GM23338 (cell line): ENCODE measurements at regions not wholly inside any gene's neighbourhood (a gene's known extent, or its start where the extent isn't known, plus 50 kb on each side); places are given as distances from the start of the nearest gene placed in this dataset.

Experiments
- EZH2 ChIP-seq: fragments of 200-600 bp; sonication (generic); IDR thresholded peaks from one replicate; pipeline ENCODE4 v1.8.0; 2017; ENCODE audit warnings: antibody characterized with exemption, mild to moderate bottlenecking, low read depth; ENCODE audit not compliant: unreplicated experiment
- POLR2AphosphoS5 ChIP-seq: IDR thresholded peaks from 2 replicates; pipeline ENCODE4 v1.6.1; 2016; ENCODE audit warnings: antibody characterized with exemption, low read depth
- ZNF114 ChIP-seq: fragments of 250-450 bp; sonication (Bioruptor Pico); IDR thresholded peaks from 2 replicates; pipeline ENCODE4 v1.5.0; 2020; ENCODE audit warnings: mild to moderate bottlenecking, moderate library complexity
- TF ChIP-seq, protein P1 (sequence below), 2 experiments: fragments of 200-600 bp in 1 of 2; sonication (generic) in 1 of 2; conservative IDR thresholded peaks; 2 replicates each; pipeline versions ENCODE4 v1.5.1 to v1.6.1; 2016 to 2017; ENCODE audit warnings: antibody characterized with exemption in 2 of 2, low read depth in 2 of 2, mild to moderate bottlenecking in 2 of 2, moderate library complexity in 1 of 2

DNA sequence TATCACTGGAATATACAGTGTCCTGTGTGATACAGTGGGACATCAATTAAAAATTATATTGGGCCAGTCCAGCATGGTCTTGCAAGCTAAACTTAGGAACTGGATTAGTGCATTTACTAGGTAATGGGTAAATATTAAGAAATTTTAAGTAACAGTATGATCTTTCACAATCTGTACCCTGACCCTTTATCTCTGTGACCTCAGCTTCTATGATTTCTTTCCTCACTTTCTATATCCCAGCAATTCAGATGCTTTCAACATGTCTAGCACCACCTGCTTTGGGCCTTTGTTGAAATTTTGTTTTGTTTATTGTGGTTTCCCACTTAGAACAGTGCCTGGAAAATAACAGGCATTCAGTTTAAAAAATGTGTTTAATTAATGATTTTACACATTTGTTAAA lies 2295.4 kb downstream of the ARAP2 start:
- TF ChIP-seq, protein P1, sequence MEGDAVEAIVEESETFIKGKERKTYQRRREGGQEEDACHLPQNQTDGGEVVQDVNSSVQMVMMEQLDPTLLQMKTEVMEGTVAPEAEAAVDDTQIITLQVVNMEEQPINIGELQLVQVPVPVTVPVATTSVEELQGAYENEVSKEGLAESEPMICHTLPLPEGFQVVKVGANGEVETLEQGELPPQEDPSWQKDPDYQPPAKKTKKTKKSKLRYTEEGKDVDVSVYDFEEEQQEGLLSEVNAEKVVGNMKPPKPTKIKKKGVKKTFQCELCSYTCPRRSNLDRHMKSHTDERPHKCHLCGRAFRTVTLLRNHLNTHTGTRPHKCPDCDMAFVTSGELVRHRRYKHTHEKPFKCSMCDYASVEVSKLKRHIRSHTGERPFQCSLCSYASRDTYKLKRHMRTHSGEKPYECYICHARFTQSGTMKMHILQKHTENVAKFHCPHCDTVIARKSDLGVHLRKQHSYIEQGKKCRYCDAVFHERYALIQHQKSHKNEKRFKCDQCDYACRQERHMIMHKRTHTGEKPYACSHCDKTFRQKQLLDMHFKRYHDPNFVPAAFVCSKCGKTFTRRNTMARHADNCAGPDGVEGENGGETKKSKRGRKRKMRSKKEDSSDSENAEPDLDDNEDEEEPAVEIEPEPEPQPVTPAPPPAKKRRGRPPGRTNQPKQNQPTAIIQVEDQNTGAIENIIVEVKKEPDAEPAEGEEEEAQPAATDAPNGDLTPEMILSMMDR (conservative IDR thresholded peaks at IDR 0.05; ENCODE audit: low read depth in 2 of 2): no peak
- TF ChIP-seq EZH2 (no peak), POLR2AphosphoS5 (no peak), ZNF114 (CRISPR knock-in tag) (no peak)
